Mesenchymal stem cell (in vitro differentiated cells and primary cell): ENCODE measurements at regions not wholly inside any gene's neighbourhood (a gene's known extent, or its start where the extent isn't known, plus 50 kb on each side); places are given as distances from the start of the nearest gene placed in this dataset.

Experiments
- DNase-seq: peaks from one replicate; pipeline ENCODE4 v3.0.0-alpha.2; 2013
- H2AFZ ChIP-seq: one replicate; pipeline ENCODE4 v1.6.1; 2013; ENCODE audit warnings: low read depth, mild to moderate bottlenecking, control low read depth, inconsistent platforms, low read length, moderate library complexity
- H2AK5ac ChIP-seq: 2 replicates; pipeline ENCODE4 v1.6.1; 2013; ENCODE audit warnings: low read length, moderate library complexity, mild to moderate bottlenecking, inconsistent platforms; ENCODE audit not compliant: severe bottlenecking
- H2BK120ac ChIP-seq: one replicate; pipeline ENCODE4 v1.6.1; 2013; ENCODE audit warnings: low read depth, mild to moderate bottlenecking, inconsistent platforms, low read length, moderate library complexity
- H2BK12ac ChIP-seq, 2 experiments: one replicate each; pipeline ENCODE4 v1.6.1; 2013; ENCODE audit warnings: inconsistent platforms in 2 of 2, low read length in 2 of 2, mild to moderate bottlenecking in 2 of 2, moderate library complexity in 2 of 2, control low read depth in 1 of 2
- H2BK15ac ChIP-seq: one replicate; pipeline ENCODE4 v1.6.1; 2013; ENCODE audit warnings: mild to moderate bottlenecking, low read depth, inconsistent platforms; ENCODE audit not compliant: poor library complexity, severe bottlenecking
- H2BK5ac ChIP-seq: 2 replicates; pipeline ENCODE4 v1.6.1; 2013; ENCODE audit warnings: low read depth, mild to moderate bottlenecking, low read length, control low read depth, inconsistent platforms; ENCODE audit not compliant: poor library complexity, severe bottlenecking
- H3K14ac ChIP-seq, 2 experiments: one replicate each; pipeline ENCODE4 v1.6.1; 2013; ENCODE audit warnings: inconsistent platforms in 2 of 2, low read length in 2 of 2, control low read depth in 1 of 2, mild to moderate bottlenecking in 1 of 2, moderate library complexity in 1 of 2
- H3K18ac ChIP-seq, 2 experiments: one replicate each; pipeline ENCODE4 v1.6.1; 2013; ENCODE audit warnings: inconsistent platforms in 2 of 2, low read length in 2 of 2, control low read depth in 1 of 2, low read depth in 1 of 2, mild to moderate bottlenecking in 1 of 2
- H3K23ac ChIP-seq, 2 experiments: one replicate each; pipeline ENCODE4 v1.6.1; 2013; ENCODE audit warnings: inconsistent platforms in 2 of 2, low read length in 2 of 2, mild to moderate bottlenecking in 2 of 2, moderate library complexity in 2 of 2, control low read depth in 1 of 2
- H3K27ac ChIP-seq: 2 replicates; pipeline ENCODE4 v1.5.1; 2013; ENCODE audit warnings: mild to moderate bottlenecking, moderate library complexity, low read length, control low read depth, inconsistent platforms; ENCODE audit not compliant: poor library complexity, severe bottlenecking
- H3K27me3 ChIP-seq, 2 experiments: 2 replicates each; pipeline versions ENCODE4 v1.6.1 to v1.7.0; 2013; ENCODE audit warnings: low read length in 2 of 2, mild to moderate bottlenecking in 2 of 2, moderate library complexity in 2 of 2, control low read depth in 1 of 2, inconsistent platforms in 1 of 2; ENCODE audit not compliant: control insufficient read depth in 1 of 2, insufficient read depth in 1 of 2
- H3K36me3 ChIP-seq, 2 experiments: 2 replicates each; pipeline versions ENCODE4 v1.6.1 to v1.7.0; 2013; ENCODE audit warnings: low read length in 2 of 2, control low read depth in 1 of 2, inconsistent platforms in 1 of 2, low read depth in 1 of 2, mild to moderate bottlenecking in 1 of 2; ENCODE audit not compliant: insufficient read depth in 2 of 2, control insufficient read depth in 1 of 2
- H3K4ac ChIP-seq, 2 experiments: one replicate each; pipeline ENCODE4 v1.6.1; 2013; ENCODE audit warnings: inconsistent platforms in 2 of 2, low read length in 2 of 2, mild to moderate bottlenecking in 2 of 2, moderate library complexity in 2 of 2, control low read depth in 1 of 2, low read depth in 1 of 2
- H3K4me1 ChIP-seq: 2 replicates; pipeline ENCODE4 v1.6.1; 2013; ENCODE audit warnings: low read depth, low read length, control low read depth; ENCODE audit not compliant: control insufficient read depth, insufficient read depth
- H3K4me2 ChIP-seq: 2 replicates; pipeline ENCODE4 v1.6.1; 2013; ENCODE audit warnings: low read length, mild to moderate bottlenecking, inconsistent platforms; ENCODE audit not compliant: poor library complexity, severe bottlenecking
- H3K4me3 ChIP-seq, 2 experiments: 2 replicates each; pipeline versions ENCODE4 v1.5.1 to v1.7.0; 2013; ENCODE audit warnings: low read length in 2 of 2, mild to moderate bottlenecking in 2 of 2, control low read depth in 1 of 2, low read depth in 1 of 2; ENCODE audit not compliant: insufficient read depth in 1 of 2
- H3K79me1 ChIP-seq: replicated peaks from 2 replicates; pipeline ENCODE4 v1.6.1; 2013; ENCODE audit warnings: mild to moderate bottlenecking, control low read depth, low read length, inconsistent platforms; ENCODE audit not compliant: poor library complexity, severe bottlenecking
- H3K9ac ChIP-seq: 2 replicates; pipeline ENCODE4 v1.7.0; 2013; ENCODE audit warnings: mild to moderate bottlenecking, low read length, moderate library complexity
- H3K9me3 ChIP-seq: 2 replicates; pipeline ENCODE4 v1.7.0; 2013; ENCODE audit warnings: mild to moderate bottlenecking, low read length; ENCODE audit not compliant: control insufficient read depth
- H4K8ac ChIP-seq: one replicate; pipeline ENCODE4 v1.6.1; 2013; ENCODE audit warnings: inconsistent platforms, mild to moderate bottlenecking, low read length, moderate library complexity
- H4K91ac ChIP-seq: one replicate; pipeline ENCODE4 v1.6.1; 2013; ENCODE audit warnings: mild to moderate bottlenecking, low read length, inconsistent platforms
- WGBS: methylation state at CpG from one replicate; pipeline ENCODE4 v1.1.7; 2013; ENCODE audit warnings: mixed read lengths; 5-methylcytosine and 5-hydroxymethylcytosine counted together

DNA sequence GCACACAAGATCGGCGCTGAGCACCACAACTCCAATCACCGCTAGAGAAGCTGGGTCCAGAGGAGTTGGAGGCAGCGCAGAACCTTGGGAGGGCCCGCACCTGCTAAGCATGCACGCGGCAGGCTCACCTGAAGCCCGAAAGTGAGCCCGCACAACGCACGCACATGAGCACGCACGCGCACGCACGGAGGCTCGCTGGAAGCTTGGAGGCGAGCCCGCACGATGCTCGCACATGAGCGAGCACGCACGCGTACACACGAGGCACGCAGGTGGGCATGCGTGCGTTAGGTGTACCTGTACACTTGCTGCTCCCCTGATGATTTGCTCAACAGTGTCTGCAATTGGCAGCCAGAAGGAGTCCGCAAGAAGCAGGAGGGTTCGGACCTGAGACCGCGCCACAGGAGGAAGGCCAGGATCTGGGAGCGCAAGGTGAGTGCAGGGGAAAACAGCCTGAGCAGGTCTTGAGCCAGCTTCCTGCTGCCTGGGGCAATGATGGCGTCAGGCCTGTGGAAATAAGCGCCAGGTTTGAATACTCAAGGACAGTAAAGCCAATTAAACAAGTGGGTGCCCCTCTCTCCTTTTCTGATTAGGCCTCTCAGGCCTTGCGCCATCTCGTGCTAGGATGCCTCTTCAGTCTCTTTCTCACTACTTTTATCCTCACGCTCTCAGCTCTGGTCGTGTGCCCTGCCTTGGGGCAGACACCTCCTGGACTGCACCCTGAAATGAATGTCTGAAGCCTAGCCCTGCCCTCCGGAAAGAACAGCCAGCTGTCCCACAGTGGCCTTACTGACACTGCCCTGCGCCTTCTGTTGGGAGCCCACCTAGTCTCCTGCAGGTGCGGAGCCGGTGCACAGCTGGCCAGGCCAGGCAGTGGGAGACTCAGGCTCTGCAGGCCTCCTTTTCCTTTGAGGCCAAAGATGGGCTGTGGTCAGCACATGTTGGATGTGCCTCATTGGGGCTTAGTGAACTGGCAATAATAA is 340.4 kb downstream of the CDC5L start:
- no peak for DNase-seq
- H2AFZ ChIP-seq, result no peak overlapping the region
- H3K23ac ChIP-seq, result no peak overlapping the region
- no peak overlapping the region for H3K4me3 ChIP-seq
- no peak overlapping the region for H4K91ac ChIP-seq
- H3K4me1 ChIP-seq, result peaks cover 17% of the 10 kb centered on the region
- WGBS, result 96% methylated on average over 44 of the region's 44 CpGs
- H3K9ac ChIP-seq, result no peak overlapping the region
- no peak overlapping the region for H3K18ac ChIP-seq
- no peak overlapping the region for H4K8ac ChIP-seq
- no peak overlapping the region for H2BK12ac ChIP-seq
- no peaks in the 10 kb centered on the region for H3K36me3 ChIP-seq
- H2BK5ac ChIP-seq, result no peak overlapping the region
- H3K9me3 ChIP-seq, result no peaks in the 10 kb centered on the region
- H3K27ac ChIP-seq, result no peak overlapping the region
- no peak overlapping the region for H3K4me2 ChIP-seq
- H3K79me1 ChIP-seq, result no peaks in the 10 kb centered on the region
- no peak overlapping the region for H2BK15ac ChIP-seq
- no peak overlapping the region for H2BK120ac ChIP-seq
- H2AK5ac ChIP-seq, result no peak overlapping the region
- no peak overlapping the region for H3K4ac ChIP-seq
- H3K27me3 ChIP-seq, result no peaks in the 10 kb centered on the region
- H3K14ac ChIP-seq, result peak overlapping the region in 1 of 2 experiments; percentile 3

DNA sequence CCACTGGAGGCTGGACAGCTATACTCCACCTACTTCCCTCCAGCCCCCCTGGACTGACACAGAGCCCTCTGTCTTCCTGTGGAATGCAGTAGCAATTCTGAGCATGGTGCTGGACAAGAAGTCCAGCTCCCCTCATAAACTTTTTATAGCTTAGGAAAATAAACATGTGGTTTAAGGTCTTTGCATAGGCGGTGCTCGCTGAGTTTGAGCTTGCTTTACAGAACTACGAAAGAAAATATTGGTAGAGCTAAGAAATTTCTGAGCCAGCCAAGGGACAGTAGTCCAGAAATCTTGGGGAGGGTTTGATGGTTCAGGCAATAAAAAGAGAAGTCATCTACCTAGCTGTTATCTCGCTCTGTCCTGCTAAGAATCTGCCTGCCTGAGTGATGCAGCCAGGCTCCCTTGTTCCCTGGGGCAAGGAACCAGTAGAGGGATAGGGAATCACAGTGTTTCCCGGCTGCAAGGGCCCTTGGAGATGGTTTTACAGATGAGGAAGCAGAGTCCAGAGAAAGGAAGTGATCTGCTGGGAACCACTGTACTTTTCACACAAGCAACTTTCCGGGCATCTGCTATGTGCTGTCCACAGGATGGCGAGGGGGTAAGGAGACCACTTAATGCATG is 343.4 kb downstream of the CDC5L start:
- Histone ChIP-seq H2AK5ac (no peak overlapping the region), H3K27me3 (no peaks in the 10 kb centered on the region), H3K9ac (no peak overlapping the region), H3K27ac (peak overlapping the region; percentile 62), H3K14ac (no peak overlapping the region), H3K79me1 (no peaks in the 10 kb centered on the region), H3K4ac (no peak overlapping the region), H4K8ac (no peak overlapping the region), H3K36me3 (no peaks in the 10 kb centered on the region), H3K18ac (no peak overlapping the region), H3K9me3 (no peaks in the 10 kb centered on the region), H2BK12ac (no peak overlapping the region), H3K4me3 (no peak overlapping the region), H2BK15ac (no peak overlapping the region), H2BK120ac (no peak overlapping the region), H3K23ac (no peak overlapping the region), H3K4me2 (no peak overlapping the region), H3K4me1 (peaks cover 21% of the 10 kb centered on the region), H4K91ac (no peak overlapping the region), H2BK5ac (no peak overlapping the region), H2AFZ (no peak overlapping the region)
- DNase-seq, result peak; percentile 70
- WGBS, result 7% methylated on average over 7 of the region's 7 CpGs

DNA sequence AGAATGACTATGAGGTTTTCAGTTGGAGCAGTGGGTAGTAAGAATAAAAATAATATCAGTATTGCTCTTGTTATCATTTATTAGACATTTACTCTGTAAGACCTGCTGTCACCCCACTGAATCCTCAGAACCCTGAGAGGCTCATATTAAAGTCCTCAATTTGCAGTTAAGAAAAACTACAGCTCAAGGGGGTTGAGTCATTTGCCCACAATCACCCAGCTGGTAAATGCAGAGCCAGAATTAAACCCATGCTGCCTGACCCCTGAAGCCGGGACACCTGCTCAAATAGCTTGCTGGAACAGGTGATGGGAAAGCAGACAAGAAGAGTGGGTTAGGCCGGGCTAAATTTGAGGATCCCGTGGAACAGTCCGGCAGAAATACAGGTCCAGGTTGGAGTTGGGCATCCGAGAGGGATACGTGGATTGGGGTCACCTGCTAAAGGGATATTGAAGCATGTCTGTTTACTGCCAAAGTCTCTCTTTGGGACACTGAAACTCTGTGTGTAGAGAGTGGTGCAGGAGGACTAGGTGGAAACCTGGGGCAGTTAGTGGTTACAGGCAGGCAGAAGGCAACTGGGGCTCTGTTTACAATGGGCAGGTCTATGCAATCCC is 344.1 kb downstream of the CDC5L start:
- no peak overlapping the region for H4K8ac ChIP-seq
- 95% methylated on average over 6 of the region's 6 CpGs for WGBS
- H2AK5ac ChIP-seq, result no peak overlapping the region
- DNase-seq, result peak; percentile 7
- H3K9ac ChIP-seq, result no peak overlapping the region
- no peak overlapping the region for H2BK120ac ChIP-seq
- no peak overlapping the region for H3K4me2 ChIP-seq
- H2AFZ ChIP-seq, result no peak overlapping the region
- no peak overlapping the region for H4K91ac ChIP-seq
- peak overlapping the region in 1 of 2 experiments; percentile 30 for H2BK12ac ChIP-seq
- no peak overlapping the region for H3K14ac ChIP-seq
- peak overlapping the region; percentile 62 for H3K27ac ChIP-seq
- no peaks in the 10 kb centered on the region for H3K79me1 ChIP-seq
- H3K4me3 ChIP-seq, result no peak overlapping the region
- peak overlapping the region in 1 of 2 experiments; percentile 24 for H3K18ac ChIP-seq
- no peak overlapping the region for H3K4ac ChIP-seq
- peaks cover 24% of the 10 kb centered on the region for H3K4me1 ChIP-seq
- no peak overlapping the region for H3K23ac ChIP-seq
- no peak overlapping the region for H2BK15ac ChIP-seq
- no peaks in the 10 kb centered on the region for H3K36me3 ChIP-seq
- H3K9me3 ChIP-seq, result no peaks in the 10 kb centered on the region
- no peak overlapping the region for H2BK5ac ChIP-seq
- H3K27me3 ChIP-seq, result no peaks in the 10 kb centered on the region

DNA sequence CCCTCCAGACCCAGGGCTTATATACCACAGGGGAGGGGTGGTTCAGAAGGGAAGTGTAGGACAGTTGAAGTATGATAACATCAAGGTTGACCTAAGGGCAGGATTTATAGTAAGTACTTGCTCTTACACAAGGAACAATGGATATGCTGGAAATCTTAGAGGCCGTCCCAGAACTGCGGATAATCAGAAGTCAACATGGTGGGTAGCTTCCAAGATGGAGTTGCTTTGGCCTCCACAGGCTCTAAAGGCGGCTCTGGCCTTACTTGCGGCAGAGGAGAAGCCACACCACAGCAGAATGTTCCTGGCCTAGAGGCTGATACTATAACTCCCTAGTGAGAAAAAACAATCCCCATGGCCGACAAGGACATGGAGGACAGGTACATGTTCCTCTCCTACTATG is 344.7 kb downstream of the CDC5L start:
- H3K18ac ChIP-seq, result no peak overlapping the region
- no peak overlapping the region for H3K14ac ChIP-seq
- no peak overlapping the region for H2BK5ac ChIP-seq
- WGBS, result 94% methylated on average over 5 of the region's 5 CpGs
- no peak overlapping the region for H2BK120ac ChIP-seq
- no peaks in the 10 kb centered on the region for H3K9me3 ChIP-seq
- H3K4me2 ChIP-seq, result no peak overlapping the region
- H3K9ac ChIP-seq, result no peak overlapping the region
- H3K4me3 ChIP-seq, result no peak overlapping the region
- peaks cover 24% of the 10 kb centered on the region for H3K4me1 ChIP-seq
- no peak overlapping the region for H3K4ac ChIP-seq
- no peak overlapping the region for H2AFZ ChIP-seq
- H2AK5ac ChIP-seq, result peak overlapping the region; percentile 47
- H3K23ac ChIP-seq, result no peak overlapping the region
- no peaks in the 10 kb centered on the region for H3K79me1 ChIP-seq
- H3K27me3 ChIP-seq, result no peaks in the 10 kb centered on the region
- DNase-seq, result no peak
- H3K27ac ChIP-seq, result no peak overlapping the region
- no peaks in the 10 kb centered on the region for H3K36me3 ChIP-seq
- no peak overlapping the region for H4K91ac ChIP-seq
- H4K8ac ChIP-seq, result no peak overlapping the region
- H2BK15ac ChIP-seq, result no peak overlapping the region
- no peak overlapping the region for H2BK12ac ChIP-seq
